Fibroblast of mammary gland (primary cell): ENCODE measurements at regions not wholly inside any gene's neighbourhood (a gene's known extent, or its start where the extent isn't known, plus 50 kb on each side); places are given as distances from the start of the nearest gene placed in this dataset.

Source experiments
- DNase-seq: peaks from one replicate; pipeline ENCODE4 v3.0.0-alpha.2; 2010; ENCODE audit warnings: low read depth
- H3K4me3 ChIP-seq: 2 replicates; pipeline ENCODE4 v1.5.1; 2011; ENCODE audit warnings: low read depth, mild to moderate bottlenecking, low read length, moderate library complexity; ENCODE audit not compliant: control insufficient read depth
- TF ChIP-seq, protein P1 (sequence below): conservative IDR thresholded peaks from 2 replicates; pipeline ENCODE4 v1.5.1; 2011; ENCODE audit warnings: low read depth, low read length, inconsistent platforms; ENCODE audit not compliant: control insufficient read depth, insufficient read depth

DNA sequence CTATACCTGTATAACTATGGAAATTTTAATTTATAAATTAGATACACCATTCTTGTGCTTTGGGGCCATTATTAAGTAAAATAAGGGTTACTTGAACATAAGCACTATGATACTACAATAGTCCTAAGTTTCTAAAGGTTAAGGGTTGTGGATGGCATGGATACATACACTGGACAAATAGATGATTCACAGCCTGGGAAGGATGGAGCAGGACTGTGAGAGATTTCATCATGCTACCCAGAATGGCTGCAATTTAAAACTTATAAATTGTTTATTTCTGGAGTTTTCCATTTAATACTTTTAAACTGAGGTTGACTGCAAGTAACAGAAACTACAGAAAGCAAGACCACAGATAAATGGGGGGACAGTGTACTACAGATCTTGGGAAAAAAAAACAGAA is 295.8 kb upstream of the ZNF804A start:
- TF ChIP-seq, protein P1, sequence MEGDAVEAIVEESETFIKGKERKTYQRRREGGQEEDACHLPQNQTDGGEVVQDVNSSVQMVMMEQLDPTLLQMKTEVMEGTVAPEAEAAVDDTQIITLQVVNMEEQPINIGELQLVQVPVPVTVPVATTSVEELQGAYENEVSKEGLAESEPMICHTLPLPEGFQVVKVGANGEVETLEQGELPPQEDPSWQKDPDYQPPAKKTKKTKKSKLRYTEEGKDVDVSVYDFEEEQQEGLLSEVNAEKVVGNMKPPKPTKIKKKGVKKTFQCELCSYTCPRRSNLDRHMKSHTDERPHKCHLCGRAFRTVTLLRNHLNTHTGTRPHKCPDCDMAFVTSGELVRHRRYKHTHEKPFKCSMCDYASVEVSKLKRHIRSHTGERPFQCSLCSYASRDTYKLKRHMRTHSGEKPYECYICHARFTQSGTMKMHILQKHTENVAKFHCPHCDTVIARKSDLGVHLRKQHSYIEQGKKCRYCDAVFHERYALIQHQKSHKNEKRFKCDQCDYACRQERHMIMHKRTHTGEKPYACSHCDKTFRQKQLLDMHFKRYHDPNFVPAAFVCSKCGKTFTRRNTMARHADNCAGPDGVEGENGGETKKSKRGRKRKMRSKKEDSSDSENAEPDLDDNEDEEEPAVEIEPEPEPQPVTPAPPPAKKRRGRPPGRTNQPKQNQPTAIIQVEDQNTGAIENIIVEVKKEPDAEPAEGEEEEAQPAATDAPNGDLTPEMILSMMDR = no peak
- peak; percentile 10 for DNase-seq
- H3K4me3 ChIP-seq = no peak overlapping the region

DNA sequence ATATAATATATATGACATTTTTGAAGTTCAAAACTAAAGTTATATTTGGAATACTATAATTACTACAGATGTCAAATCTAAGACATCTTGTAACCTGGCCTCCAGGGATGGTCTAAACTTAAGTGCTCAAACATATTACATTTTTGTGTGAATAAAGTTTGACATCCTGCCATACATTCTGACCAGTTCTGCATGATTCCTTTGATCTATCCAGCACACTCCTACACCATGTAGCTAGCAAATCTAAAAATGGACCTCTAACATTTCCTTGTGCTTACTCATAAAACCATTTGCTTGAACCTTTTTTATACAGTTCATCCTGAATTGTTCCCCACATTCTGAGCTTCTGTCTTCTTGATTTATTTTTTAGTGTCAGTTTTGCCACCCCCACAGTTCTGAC is 294.3 kb upstream of the ZNF804A start:
- TF ChIP-seq, protein P1 = no peak
- DNase-seq = peak; percentile 3
- no peak overlapping the region for H3K4me3 ChIP-seq

DNA sequence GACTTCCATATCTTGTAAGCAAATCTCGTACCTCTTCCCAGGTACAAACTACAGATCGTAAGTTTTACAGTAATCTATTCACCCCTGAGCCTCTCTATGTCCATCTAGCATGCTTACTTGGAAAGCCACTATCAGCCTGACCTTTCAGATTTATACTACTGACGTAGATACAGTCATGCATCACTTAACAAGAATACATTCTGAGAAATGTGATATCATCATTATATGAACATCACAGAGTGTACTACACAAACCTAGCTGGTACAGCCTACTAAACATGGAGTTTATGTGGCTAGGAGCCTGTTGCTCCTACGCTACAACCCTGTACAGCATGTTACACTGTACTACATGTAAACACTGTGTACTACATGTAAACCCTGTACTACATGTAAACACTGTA is 293.2 kb upstream of the ZNF804A start:
- no peak overlapping the region for H3K4me3 ChIP-seq
- TF ChIP-seq, protein P1 = no peak
- DNase-seq = no peak

DNA sequence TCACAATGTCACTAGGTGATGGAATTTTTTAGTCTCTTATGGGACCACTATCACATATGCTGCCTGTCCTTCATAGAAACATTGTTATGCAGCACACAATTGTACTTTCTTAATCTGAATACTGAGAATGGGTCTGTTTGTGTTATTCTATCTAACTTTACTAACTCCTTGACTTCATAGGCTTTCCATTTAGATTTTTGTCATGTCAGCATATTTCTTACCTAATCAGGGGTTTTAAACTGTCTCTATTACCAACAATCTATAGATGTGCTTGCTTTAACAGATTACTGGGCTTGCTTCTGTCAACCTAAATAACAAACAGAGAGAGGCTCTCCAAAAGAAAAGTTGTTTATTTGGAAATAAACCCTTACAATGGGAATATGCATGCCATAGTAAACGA is 289.6 kb upstream of the ZNF804A start:
- TF ChIP-seq, protein P1 = no peak
- no peak for DNase-seq
- no peak overlapping the region for H3K4me3 ChIP-seq

DNA sequence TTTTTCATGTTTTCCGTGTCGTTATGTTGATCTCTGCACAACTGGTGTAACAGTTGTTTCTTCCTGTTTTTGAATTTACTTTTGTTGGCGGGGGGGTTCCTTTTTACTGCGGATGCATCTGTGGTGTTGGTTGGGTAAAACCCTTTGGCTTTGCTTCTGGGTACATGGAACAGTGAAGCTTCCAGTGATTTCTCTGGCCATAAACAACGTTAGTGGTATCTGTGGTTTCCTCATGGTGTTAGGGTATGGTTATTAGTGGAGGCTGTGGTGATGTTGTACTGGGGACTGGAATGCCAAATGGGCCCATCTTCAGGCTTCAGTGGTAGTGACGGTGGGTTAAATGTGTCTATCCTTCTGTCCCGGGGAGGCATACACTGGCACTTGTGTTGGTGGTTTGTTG is 285.4 kb upstream of the ZNF804A start:
- no peak overlapping the region for H3K4me3 ChIP-seq
- TF ChIP-seq, protein P1 = no peak
- no peak for DNase-seq

DNA sequence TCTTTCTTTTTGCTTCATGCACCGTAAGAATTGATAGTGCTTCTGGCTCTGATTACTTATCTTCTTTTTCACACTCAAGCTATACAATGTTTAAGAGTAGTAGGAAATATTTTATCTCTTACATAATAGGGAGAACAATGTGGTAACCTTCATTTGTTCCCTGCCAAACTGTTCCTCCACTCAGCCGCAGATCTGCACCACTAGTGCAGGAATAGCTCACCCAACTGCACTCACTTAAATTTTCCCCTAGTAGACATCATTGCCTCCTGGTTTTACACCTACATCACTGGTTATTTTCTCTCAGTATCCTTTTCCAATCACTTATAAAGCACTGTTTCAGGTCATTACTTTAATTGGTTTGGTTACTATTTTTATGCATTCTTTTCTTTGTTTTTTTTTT is 283.5 kb upstream of the ZNF804A start:
- H3K4me3 ChIP-seq = no peak overlapping the region
- TF ChIP-seq, protein P1 = no peak
- no peak for DNase-seq

DNA sequence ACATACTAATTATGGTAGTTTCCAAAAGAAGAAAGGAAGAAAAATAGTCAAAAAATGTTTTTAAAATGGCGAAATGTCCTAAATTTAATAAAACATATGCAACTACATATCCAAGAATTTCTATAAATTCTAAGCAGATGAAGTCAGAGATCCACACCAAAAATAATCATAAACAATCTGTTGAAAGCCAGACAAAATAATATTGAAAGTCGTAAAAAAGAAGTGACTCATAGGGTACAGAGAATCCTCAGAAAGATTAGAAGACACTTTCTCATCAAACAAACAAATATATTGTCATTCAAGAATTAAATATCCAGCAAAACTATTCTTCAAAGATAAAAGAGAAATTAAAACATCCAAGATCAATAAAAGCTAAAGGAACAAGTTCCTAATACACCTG is 281.4 kb upstream of the ZNF804A start:
- no peak for DNase-seq
- TF ChIP-seq, protein P1 = no peak

More for the DNA sequence above, 281.4 kb upstream of the ZNF804A start:
- no peak overlapping the region for H3K4me3 ChIP-seq
